Stimulated activated naive CD8-positive, alpha-beta T cell treated with anti-CD3 and anti-CD28 coated beads, Interleukin-15, Interleukin-2, amounts not matched to agents 100 U/mL and 50 U/mL, for 24 hours (primary cell): ENCODE measurements at regions not wholly inside any gene's neighbourhood (a gene's known extent, or its start where the extent isn't known, plus 50 kb on each side); places are given as distances from the start of the nearest gene placed in this dataset.

ENCODE experiments used
- ATAC-seq: fragments of 150-1000 bp; cut with Tn5 transposase; one replicate; pipeline ENCODE4 v1.10.0; 2021
- DNase-seq: peaks from one replicate; pipeline ENCODE4 v3.0.0; 2021

GRCh38 chr22:49092716-49093115 is 735.0 kb downstream of the BRD1 start:
- ATAC-seq (no peak), DNase-seq (no peak)

GRCh38 chr22:49091917-49092545 is 735.6 kb downstream of the BRD1 start:
- DNase-seq: no peak
- no peak for ATAC-seq

GRCh38 chr22:49091451-49091850 is 736.2 kb downstream of the BRD1 start:
- DNase-seq: no peak
- ATAC-seq: no peak

GRCh38 chr22:49090853-49091135 is 736.9 kb downstream of the BRD1 start:
- ATAC-seq (no peak), DNase-seq (no peak)

- DNase-seq: no peak
- no peak for ATAC-seq
These were observed 737.4 kb downstream of the BRD1 start for GRCh38 chr22:49090061-49090852.

- DNase-seq (no peak), ATAC-seq (no peak)
These were observed 738.6 kb downstream of the BRD1 start for GRCh38 chr22:49088801-49089791.

GRCh38 chr22:49087716-49088601 is 739.7 kb downstream of the BRD1 start:
- no peak for ATAC-seq
- DNase-seq: no peak

GRCh38 chr22:49087198-49087597 is 740.5 kb downstream of the BRD1 start:
- DNase-seq (no peak), ATAC-seq (no peak)

- no peak for DNase-seq
- no peak for ATAC-seq
These were observed 741.0 kb downstream of the BRD1 start for GRCh38 chr22:49086606-49087157.

- DNase-seq: no peak
- no peak for ATAC-seq
These were observed 741.5 kb downstream of the BRD1 start for GRCh38 chr22:49086181-49086580.

GRCh38 chr22:49084206-49084605 is 743.5 kb downstream of the BRD1 start:
- DNase-seq: no peak

GRCh38 chr22:49083607-49084006 is 744.1 kb downstream of the BRD1 start:
- DNase-seq (no peak), ATAC-seq (no peak)

More at GRCh38 chr22:49084206-49084605, 743.5 kb downstream of the BRD1 start:
- no peak for ATAC-seq

GRCh38 chr22:49082451-49082850 is 745.2 kb downstream of the BRD1 start:
- DNase-seq: no peak

GRCh38 chr22:49081926-49082325 is 745.7 kb downstream of the BRD1 start:
- DNase-seq: no peak
- ATAC-seq: no peak

More at GRCh38 chr22:49082451-49082850, 745.2 kb downstream of the BRD1 start:
- ATAC-seq: no peak

- ATAC-seq: no peak
- no peak for DNase-seq
These were observed 746.4 kb downstream of the BRD1 start for GRCh38 chr22:49081261-49081666.

- ATAC-seq: no peak
- DNase-seq: no peak
These were observed 747.0 kb downstream of the BRD1 start for GRCh38 chr22:49080631-49081030.

GRCh38 chr22:49079743-49080500 is 747.8 kb downstream of the BRD1 start:
- DNase-seq: no peak
- no peak for ATAC-seq

- ATAC-seq: no peak
- DNase-seq: no peak
These were observed 748.5 kb downstream of the BRD1 start for GRCh38 chr22:49079027-49079725.

- DNase-seq (no peak), ATAC-seq (no peak)
These were observed 749.5 kb downstream of the BRD1 start for GRCh38 chr22:49078076-49078710.

GRCh38 chr22:49077586-49077985 is 750.1 kb downstream of the BRD1 start:
- ATAC-seq (no peak), DNase-seq (no peak)
